GM10266 (cell line): ENCODE measurements at regions not wholly inside any gene's neighbourhood (a gene's known extent, or its start where the extent isn't known, plus 50 kb on each side); places are given as distances from the start of the nearest gene placed in this dataset.
"Not testable (repeated sequence)": the region's sequence is repeated elsewhere in the genome, so short reads cannot be mapped to it uniquely, and the experiment has no call there.

Experiments
- DNase-seq: peaks from one replicate; pipeline ENCODE4 v3.0.0; 2012; ENCODE audit errors: extremely low spot score
- TF ChIP-seq, protein P1 (sequence below): IDR thresholded peaks from 2 replicates; pipeline ENCODE4 v1.5.1; 2012; ENCODE audit warnings: mild to moderate bottlenecking, low read depth; ENCODE audit not compliant: control insufficient read depth, insufficient read depth; ENCODE audit errors: missing control alignments

DNA sequence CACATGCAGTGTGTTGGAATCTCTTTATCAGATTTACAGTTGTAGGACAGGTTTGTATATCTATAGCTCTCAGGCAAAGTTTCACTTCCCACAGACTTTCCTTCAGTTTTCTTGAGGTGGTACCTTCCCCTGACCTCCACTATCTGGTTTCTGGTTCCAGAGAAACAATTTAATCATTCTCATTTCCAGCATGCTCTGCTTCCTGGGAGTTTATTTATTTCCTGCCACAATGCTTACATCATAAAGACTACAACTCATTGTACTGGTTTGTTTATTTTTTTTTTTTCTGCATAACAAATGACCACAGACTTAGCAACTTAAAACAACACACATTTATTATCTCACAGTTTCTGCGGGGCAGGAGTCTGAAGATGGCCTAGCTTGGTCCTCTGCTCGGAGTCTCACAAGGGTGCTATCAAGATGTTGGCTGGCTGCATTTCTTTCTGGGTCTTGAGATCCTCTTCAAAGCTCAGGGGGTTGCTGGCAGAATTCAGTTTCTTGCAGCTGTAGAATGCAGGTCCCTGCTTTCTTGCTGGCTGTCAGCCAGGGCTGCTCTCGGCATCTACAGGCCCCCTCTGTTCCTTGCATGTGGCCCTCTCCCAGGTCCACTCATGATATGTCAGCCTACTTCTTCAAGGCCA lies 247.7 kb downstream of the ENC1 start:
- TF ChIP-seq, protein P1, sequence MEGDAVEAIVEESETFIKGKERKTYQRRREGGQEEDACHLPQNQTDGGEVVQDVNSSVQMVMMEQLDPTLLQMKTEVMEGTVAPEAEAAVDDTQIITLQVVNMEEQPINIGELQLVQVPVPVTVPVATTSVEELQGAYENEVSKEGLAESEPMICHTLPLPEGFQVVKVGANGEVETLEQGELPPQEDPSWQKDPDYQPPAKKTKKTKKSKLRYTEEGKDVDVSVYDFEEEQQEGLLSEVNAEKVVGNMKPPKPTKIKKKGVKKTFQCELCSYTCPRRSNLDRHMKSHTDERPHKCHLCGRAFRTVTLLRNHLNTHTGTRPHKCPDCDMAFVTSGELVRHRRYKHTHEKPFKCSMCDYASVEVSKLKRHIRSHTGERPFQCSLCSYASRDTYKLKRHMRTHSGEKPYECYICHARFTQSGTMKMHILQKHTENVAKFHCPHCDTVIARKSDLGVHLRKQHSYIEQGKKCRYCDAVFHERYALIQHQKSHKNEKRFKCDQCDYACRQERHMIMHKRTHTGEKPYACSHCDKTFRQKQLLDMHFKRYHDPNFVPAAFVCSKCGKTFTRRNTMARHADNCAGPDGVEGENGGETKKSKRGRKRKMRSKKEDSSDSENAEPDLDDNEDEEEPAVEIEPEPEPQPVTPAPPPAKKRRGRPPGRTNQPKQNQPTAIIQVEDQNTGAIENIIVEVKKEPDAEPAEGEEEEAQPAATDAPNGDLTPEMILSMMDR: no peak
- DNase-seq: no peak

DNA sequence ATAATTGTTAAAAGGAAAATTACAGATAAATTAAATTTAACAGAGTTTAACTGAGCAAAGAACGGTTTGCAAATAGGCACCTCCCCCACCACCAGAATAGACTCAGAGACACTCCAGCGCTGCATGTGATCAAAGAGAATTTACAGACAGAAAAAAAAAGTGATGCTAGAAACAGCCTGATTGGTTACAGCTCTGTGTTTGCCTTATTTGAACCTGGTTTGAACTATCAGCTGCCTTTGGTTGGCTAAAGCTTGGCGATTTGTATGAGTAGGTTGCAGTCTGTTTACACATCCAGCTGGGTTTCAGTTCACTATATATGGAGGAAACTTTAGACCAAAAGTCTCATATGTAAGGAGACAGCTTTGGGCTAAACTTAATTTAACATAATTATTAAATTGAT lies 249.1 kb downstream of the ENC1 start:
- TF ChIP-seq, protein P1: no peak
- no peak for DNase-seq

DNA sequence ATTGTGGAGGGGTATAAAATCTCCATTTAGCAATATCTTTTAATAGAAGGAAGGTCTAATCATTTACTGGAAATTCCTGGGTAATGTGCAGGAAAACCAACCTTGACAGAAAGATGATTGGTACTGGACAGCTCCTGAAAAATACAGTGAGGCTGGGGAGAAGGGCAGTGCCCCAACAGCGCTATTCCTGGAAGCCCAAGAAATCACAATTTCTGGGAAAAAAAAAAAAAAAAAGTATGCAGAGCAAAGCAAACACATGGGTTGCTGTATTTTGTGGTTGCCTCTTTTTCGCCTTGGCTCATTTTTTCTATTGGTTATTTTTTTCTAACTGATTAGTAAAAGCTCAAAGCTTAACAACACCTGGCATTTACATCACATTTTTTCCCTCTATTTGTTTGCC lies 249.7 kb downstream of the ENC1 start:
- DNase-seq: no peak
- TF ChIP-seq, protein P1: no peak

DNA sequence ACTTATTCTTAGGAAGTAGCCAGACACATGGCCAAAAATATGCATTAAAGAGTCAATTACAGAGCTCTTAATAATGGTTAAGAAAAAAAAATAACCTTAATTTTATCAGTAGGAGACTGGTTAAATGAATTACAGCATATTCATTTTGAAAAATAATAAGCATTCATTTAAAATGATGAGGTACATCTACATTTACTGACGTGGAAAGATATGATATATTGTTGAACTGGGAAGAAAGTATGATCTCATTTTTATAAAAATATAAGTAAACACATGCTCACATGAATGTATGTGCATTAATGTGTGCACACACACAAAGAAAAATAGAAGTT lies 250.3 kb downstream of the ENC1 start:
- DNase-seq: no peak
- TF ChIP-seq, protein P1: no peak

DNA sequence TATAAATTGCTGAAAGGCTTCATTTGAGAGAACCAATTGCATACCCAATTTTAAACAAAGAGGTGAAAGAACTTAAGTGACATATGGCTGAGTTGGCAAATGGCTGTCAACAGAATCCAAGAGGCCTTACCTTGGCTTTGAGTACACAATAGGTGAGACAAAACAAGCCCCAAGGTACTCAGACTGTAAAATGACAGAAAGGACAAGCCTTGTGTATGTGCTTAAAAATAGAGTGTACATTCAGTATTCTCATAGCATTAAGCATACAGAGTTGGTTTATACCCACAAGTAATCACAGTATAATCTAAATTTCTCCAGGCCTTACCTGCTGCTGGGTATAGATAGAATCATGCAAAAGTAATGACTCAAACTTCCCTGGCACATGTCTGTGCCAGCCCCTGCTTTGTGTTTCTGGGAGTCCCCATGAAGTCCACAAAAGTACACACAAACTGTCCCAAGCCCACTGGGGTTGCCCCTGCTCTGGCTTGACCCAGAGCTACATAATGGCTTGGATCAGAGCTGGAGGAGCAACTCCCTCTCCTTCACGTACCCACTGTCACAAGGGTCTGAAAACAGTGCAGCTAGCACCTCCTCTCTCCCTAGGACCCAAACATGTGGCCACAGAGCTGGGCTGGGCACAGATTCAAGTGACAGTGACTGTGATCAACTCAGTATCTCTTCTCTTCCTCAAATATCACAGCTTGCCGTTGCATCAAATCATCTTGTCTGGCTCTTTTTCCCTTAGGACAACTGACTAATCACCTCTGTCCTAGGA lies 250.8 kb downstream of the ENC1 start:
- DNase-seq: no peak
- TF ChIP-seq, protein P1: no peak

DNA sequence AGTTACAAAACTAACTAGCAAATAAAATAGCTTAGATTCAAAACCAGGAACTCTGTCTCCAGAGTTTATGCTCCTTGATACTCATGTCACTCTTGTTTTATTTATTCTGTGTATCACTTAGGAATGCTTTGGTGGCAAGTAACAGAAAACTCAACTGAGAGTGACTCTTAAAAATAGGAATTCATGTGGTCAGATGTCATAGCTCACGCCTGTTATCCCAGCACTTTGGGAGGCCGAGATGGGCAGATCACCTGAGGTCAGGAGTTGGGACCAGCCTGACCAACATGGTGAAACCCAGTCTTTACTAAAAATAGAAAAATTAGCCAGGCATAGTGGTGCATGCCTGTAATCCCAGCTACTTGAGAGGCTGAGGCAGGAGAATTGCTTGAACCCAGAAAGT lies 252.1 kb downstream of the ENC1 start:
- DNase-seq: not testable (repeated sequence)

DNA sequence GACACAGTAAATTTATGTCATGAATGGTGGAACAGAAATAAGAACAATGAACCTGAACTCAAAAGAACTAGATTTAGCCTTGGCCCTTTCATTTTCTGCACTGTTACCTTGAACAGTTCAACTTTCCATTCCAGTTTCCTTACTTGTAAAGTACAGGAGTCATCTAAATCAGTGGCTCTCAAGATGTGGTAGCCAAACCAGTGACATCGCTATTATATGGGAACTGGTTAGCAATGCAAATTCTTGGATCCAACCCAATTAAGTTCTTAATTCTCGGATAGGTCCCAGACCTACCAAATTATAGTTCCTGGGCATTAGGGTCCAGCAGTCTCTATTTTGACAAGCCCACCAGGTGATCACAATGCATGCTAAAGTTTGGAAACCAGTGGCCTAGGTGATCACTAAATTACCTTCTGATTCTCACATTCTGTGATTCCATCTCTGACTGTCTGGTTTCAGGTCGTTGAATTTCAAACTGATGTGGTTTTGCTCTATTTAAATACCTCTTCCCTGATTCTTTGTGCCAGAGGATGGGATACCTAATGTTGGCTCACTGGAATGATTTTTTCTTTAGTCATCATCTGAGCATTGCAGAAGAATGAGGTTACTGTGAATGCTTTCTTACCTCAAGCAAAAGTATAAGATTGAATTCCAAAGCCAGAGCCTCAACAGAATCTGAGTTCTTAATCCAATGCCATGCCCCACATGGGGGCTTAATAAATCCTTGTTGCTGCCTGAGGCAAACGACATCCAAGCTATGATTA lies 253.8 kb downstream of the ENC1 start:
- no peak for DNase-seq
- TF ChIP-seq, protein P1: no peak
